H1 (cell line): ENCODE measurements at regions not wholly inside any gene's neighbourhood (a gene's known extent, or its start where the extent isn't known, plus 50 kb on each side); places are given as distances from the start of the nearest gene placed in this dataset.

ENCODE experiments used
- CTCF ChIA-PET: fragments of 300-600 bp; sonication (Branson Sonifier 250); formaldehyde crosslinking; loops from one replicate; lab custom pipeline; 2021; ENCODE audit not compliant: partially characterized antibody; lab: Charles Lee
- POLR2A ChIA-PET: fragments of 300-600 bp; sonication (Branson Sonifier 250); formaldehyde crosslinking; loops from one replicate; lab custom pipeline; 2021; ENCODE audit warnings: inconsistent platforms; ENCODE audit not compliant: partially characterized antibody; lab: Charles Lee
- DNase-seq, 2 experiments: peaks; one replicate each; pipeline versions ENCODE4 v3.0.0 to v3.0.0-alpha.2; 2010 to 2022; ENCODE audit warnings: low spot score in 2 of 2, low read depth in 1 of 2, mixed read lengths in 1 of 2
- FAIRE-seq: peaks from 2 replicates; lab custom pipeline; 2011; peaks lifted over from hg19 to GRCh38; lab: Jason Lieb, UNC
- H2AFZ ChIP-seq: 2 replicates; pipeline ENCODE4 v1.8.1; 2012; ENCODE audit warnings: low read length, inconsistent platforms
- H2AK5ac ChIP-seq: 2 replicates; pipeline ENCODE4 v1.6.1; 2013; ENCODE audit warnings: low read depth, low read length
- H2BK120ac ChIP-seq: replicated peaks from 2 replicates; pipeline ENCODE3; 2013; ENCODE audit warnings: low read depth, low read length, inconsistent platforms
- H2BK12ac ChIP-seq: 2 replicates; pipeline ENCODE4 v1.6.1; 2013; ENCODE audit warnings: low read depth, low read length
- H2BK15ac ChIP-seq: 2 replicates; pipeline ENCODE4 v1.6.1; 2013; ENCODE audit warnings: low read length
- H2BK20ac ChIP-seq: 2 replicates; pipeline ENCODE4 v1.6.1; 2013; ENCODE audit warnings: low read length
- H2BK5ac ChIP-seq: 2 replicates; pipeline ENCODE4 v1.6.1; 2013; ENCODE audit warnings: low read depth, low read length
- H3K14ac ChIP-seq: 2 replicates; pipeline ENCODE4 v1.6.1; 2013; ENCODE audit warnings: inconsistent platforms; ENCODE audit not compliant: insufficient read length
- H3K18ac ChIP-seq: 2 replicates; pipeline ENCODE4 v1.6.1; 2013; ENCODE audit warnings: low read length; ENCODE audit errors: extremely low read depth
- H3K23ac ChIP-seq: 2 replicates; pipeline ENCODE4 v1.6.1; 2013; ENCODE audit warnings: inconsistent platforms; ENCODE audit not compliant: insufficient read length
- H3K23me2 ChIP-seq: 2 replicates; pipeline ENCODE4 v1.6.1; 2013; ENCODE audit warnings: low read depth, low read length
- H3K27ac ChIP-seq: 2 replicates; pipeline ENCODE4 v1.6.1; 2011; ENCODE audit warnings: low read depth, low read length, inconsistent platforms
- H3K27me3 ChIP-seq, 4 experiments: replicated peaks in 1 of 4; 1 replicate in 1 of 4; 2 replicates in 3 of 4; pipeline versions ENCODE4 v1.6.1 to v1.8.1; 2011 to 2013; ENCODE audit warnings: low read length in 3 of 4, mild to moderate bottlenecking in 3 of 4, inconsistent platforms in 2 of 4, mixed read lengths in 2 of 4, moderate library complexity in 1 of 4; ENCODE audit not compliant: control insufficient read depth in 3 of 4, insufficient read depth in 3 of 4; ENCODE audit errors: extremely low read depth in 1 of 4
- H3K36me3 ChIP-seq, 4 experiments: 2 replicates each; pipeline versions ENCODE4 v1.6.1 to v1.8.1; 2011 to 2013; ENCODE audit warnings: mild to moderate bottlenecking in 4 of 4, low read length in 3 of 4, moderate library complexity in 2 of 4, control low read depth in 1 of 4, inconsistent platforms in 1 of 4; ENCODE audit not compliant: insufficient read depth in 4 of 4, control insufficient read depth in 2 of 4
- H3K4ac ChIP-seq: replicated peaks from 2 replicates; pipeline ENCODE3; 2013; ENCODE audit warnings: low read length, low read depth, mixed read lengths, inconsistent platforms; ENCODE audit not compliant: insufficient read length
- H3K4me1 ChIP-seq, 4 experiments: replicated peaks in 1 of 4; 1 replicate in 1 of 4; 2 replicates in 3 of 4; pipeline versions ENCODE4 v1.6.1 to v1.8.1; 2011 to 2013; ENCODE audit warnings: low read length in 3 of 4, inconsistent platforms in 2 of 4, mixed read lengths in 1 of 4; ENCODE audit not compliant: insufficient read depth in 4 of 4, control insufficient read depth in 3 of 4
- H3K4me2 ChIP-seq, 2 experiments: 2 replicates each; pipeline versions ENCODE4 v1.6.1 to v1.8.1; 2011 to 2013; ENCODE audit warnings: low read depth in 2 of 2, low read length in 2 of 2, control low read depth in 1 of 2, inconsistent platforms in 1 of 2, mild to moderate bottlenecking in 1 of 2; ENCODE audit not compliant: insufficient read depth in 1 of 2
- H3K4me3 ChIP-seq, 4 experiments: fragments of 200-600, 300-600 bp in 1 of 4; sonication (generic), shearing (Covaris generic), sonication (Bioruptor Twin) in 1 of 4; 2 replicates each; pipeline versions ENCODE4 v1.5.1 to v1.8.1; 2011 to 2016; ENCODE audit warnings: low read length in 4 of 4, low read depth in 3 of 4, control low read depth in 2 of 4, inconsistent platforms in 2 of 4, mild to moderate bottlenecking in 2 of 4, mixed read lengths in 1 of 4, moderate library complexity in 1 of 4; ENCODE audit not compliant: insufficient read depth in 2 of 4; ENCODE audit errors: extremely low read depth in 1 of 4
- H3K56ac ChIP-seq: replicated peaks from 2 replicates; pipeline ENCODE3; 2013; ENCODE audit warnings: low read depth, mild to moderate bottlenecking, mixed read lengths, low read length, inconsistent platforms; ENCODE audit not compliant: insufficient read length
- H3K79me1 ChIP-seq: 2 replicates; pipeline ENCODE4 v1.6.1; 2013; ENCODE audit warnings: low read depth, low read length, control low read depth
- H3K79me2 ChIP-seq, 2 experiments: 2 replicates each; pipeline versions ENCODE4 v1.6.1 to v1.8.1; 2012 to 2013; ENCODE audit warnings: low read length in 2 of 2, mild to moderate bottlenecking in 2 of 2, inconsistent platforms in 1 of 2; ENCODE audit not compliant: insufficient read depth in 2 of 2, control insufficient read depth in 1 of 2
- H3K9ac ChIP-seq, 4 experiments: replicated peaks in 1 of 4; 1 replicate in 1 of 4; 2 replicates in 3 of 4; pipeline versions ENCODE4 v1.6.1 to v1.8.1; 2011 to 2013; ENCODE audit warnings: low read depth in 3 of 4, low read length in 3 of 4, control low read depth in 2 of 4, mild to moderate bottlenecking in 2 of 4, moderate library complexity in 2 of 4, inconsistent platforms in 1 of 4; ENCODE audit errors: extremely low read depth in 1 of 4
- H3K9me3 ChIP-seq, 2 experiments: 2 replicates each; pipeline versions ENCODE4 v1.6.1 to v1.8.1; 2012 to 2013; ENCODE audit warnings: mild to moderate bottlenecking in 2 of 2, moderate library complexity in 2 of 2, control low read depth in 1 of 2, inconsistent platforms in 1 of 2, low read depth in 1 of 2, low read length in 1 of 2, mixed read lengths in 1 of 2; ENCODE audit not compliant: insufficient read depth in 2 of 2
- H4K20me1 ChIP-seq, 2 experiments: replicated peaks in 1 of 2; 2 replicates each; pipeline versions ENCODE3 to v1.8.1; 2011 to 2013; ENCODE audit warnings: inconsistent platforms in 2 of 2, low read length in 2 of 2, mild to moderate bottlenecking in 1 of 2; ENCODE audit not compliant: insufficient read depth in 2 of 2, control insufficient read depth in 1 of 2
- H4K5ac ChIP-seq: 2 replicates; pipeline ENCODE4 v1.6.1; 2013; ENCODE audit warnings: low read length, low read depth, mixed read lengths, inconsistent platforms; ENCODE audit not compliant: insufficient read length
- H4K8ac ChIP-seq: 2 replicates; pipeline ENCODE4 v1.8.0; 2013; ENCODE audit warnings: mild to moderate bottlenecking, moderate library complexity, low read length, inconsistent platforms; ENCODE audit not compliant: insufficient read depth; ENCODE audit errors: extremely low read depth
- H4K91ac ChIP-seq: replicated peaks from 2 replicates; pipeline ENCODE3; 2013; ENCODE audit warnings: low read length, mixed read lengths, inconsistent platforms; ENCODE audit not compliant: insufficient read length
- ASH2L ChIP-seq: fragments of 200-600, 300-600 bp; sonication (generic); IDR thresholded peaks from one replicate; pipeline ENCODE4 v1.7.1; 2017; ENCODE audit warnings: low read length
- ATF3 ChIP-seq: IDR thresholded peaks from 2 replicates; pipeline ENCODE4 v1.6.1; 2011; ENCODE audit warnings: low read depth, mild to moderate bottlenecking, low read length; ENCODE audit not compliant: insufficient read depth
- CBX5 ChIP-seq: fragments of 300-800, 300-1000 bp; sonication (generic); IDR thresholded peaks from 2 replicates; pipeline ENCODE4 v1.7.1; 2016; ENCODE audit warnings: antibody characterized with exemption, low read length, low read depth
- EGR1 ChIP-seq: IDR thresholded peaks from 2 replicates; pipeline ENCODE4 v1.6.1; 2011; ENCODE audit warnings: low read depth, low read length, borderline replicate concordance
- EP300 ChIP-seq, 2 experiments: IDR thresholded peaks; 1 replicate in 1 of 2; 2 replicates in 1 of 2; pipeline ENCODE4 v1.6.1; 2011 to 2012; ENCODE audit warnings: low read depth in 2 of 2, low read length in 2 of 2, mild to moderate bottlenecking in 2 of 2, borderline replicate concordance in 1 of 2, inconsistent platforms in 1 of 2, moderate library complexity in 1 of 2
- KDM5A ChIP-seq: fragments of 200-600 bp; IDR thresholded peaks from 2 replicates; pipeline ENCODE4 v1.7.1; 2012; ENCODE audit warnings: mild to moderate bottlenecking, low read length, inconsistent platforms, mixed read lengths
- NRF1 ChIP-seq: IDR thresholded peaks from 2 replicates; pipeline ENCODE4 v1.6.1; 2011; ENCODE audit warnings: mild to moderate bottlenecking, low read depth, low read length, improper control_type of control experiment
- POLR2AphosphoS5 ChIP-seq: IDR thresholded peaks from 2 replicates; pipeline ENCODE4 v1.6.1; 2011; ENCODE audit warnings: low read depth, low read length
- RXRA ChIP-seq: IDR thresholded peaks from 2 replicates; pipeline ENCODE4 v1.6.1; 2011; ENCODE audit warnings: low read depth, mild to moderate bottlenecking, low read length, moderate library complexity; ENCODE audit not compliant: insufficient read depth
- SIRT6 ChIP-seq: IDR thresholded peaks from one replicate; pipeline ENCODE4 v1.7.1; 2012; ENCODE audit warnings: low read length, inconsistent platforms
- TEAD4 ChIP-seq: IDR thresholded peaks from 2 replicates; pipeline ENCODE4 v1.6.1; 2012; ENCODE audit warnings: low read depth, low read length, inconsistent platforms, mixed read lengths
- WGBS, 2 experiments: shearing (Covaris generic) in 1 of 2; methylation state at CpG; one replicate each; pipeline versions ENCODE4 v1.1.6 to v1.1.7; 2013 to 2015; ENCODE audit warnings: low lambda C conversion rate in 2 of 2, mixed read lengths in 2 of 2, inconsistent platforms in 1 of 2, low coverage in 1 of 2, missing lambda C conversion rate in 1 of 2; ENCODE audit not compliant: insufficient replicate concordance in 2 of 2, insufficient coverage in 1 of 2, insufficient read length in 1 of 2; ENCODE audit errors: extremely low coverage in 1 of 2, missing lambda C conversion rate in 1 of 2; 5-methylcytosine and 5-hydroxymethylcytosine counted together

DNA sequence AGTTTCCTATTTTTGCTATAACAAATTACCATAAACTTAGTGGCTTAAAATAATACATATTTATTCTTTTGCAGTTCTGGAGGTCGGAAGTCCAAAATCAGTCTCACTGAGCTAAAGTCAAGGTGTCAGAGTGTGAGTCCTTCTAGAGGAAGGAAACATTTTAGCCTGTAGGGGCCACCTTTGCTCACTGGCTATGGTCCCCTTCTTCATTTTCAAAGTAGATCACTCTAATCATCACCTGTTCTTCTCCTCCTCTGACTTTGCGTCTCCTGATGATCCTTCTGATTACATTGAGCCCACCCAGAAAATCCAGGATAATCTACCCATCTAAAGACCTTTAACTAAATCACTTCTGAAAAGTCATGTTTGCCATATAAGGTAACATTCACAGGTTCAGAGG is 534.4 kb upstream of the SALL1 start:
- H2BK20ac ChIP-seq: no peak overlapping the region
- H2BK5ac ChIP-seq: no peak overlapping the region
- FAIRE-seq: no peak
- no peaks in the 10 kb centered on the region for H3K23me2 ChIP-seq
- no peak overlapping the region for H2AK5ac ChIP-seq
- CTCF ChIA-PET: no interaction called here
- H3K27me3 ChIP-seq: 0 out of 7 replicates have a peak, but pooled peaks cover 0 to 3% (median 0%) of the 10 kb centered on the region in 4 experiments
- POLR2A ChIA-PET: no interaction called here
- H3K23ac ChIP-seq: no peak overlapping the region
- H3K9me3 ChIP-seq: peaks cover 0 to 3% of the 10 kb centered on the region in 2 experiments; a peak in 1 of 4 replicates
- no peak overlapping the region for H3K18ac ChIP-seq
- no peak overlapping the region for H4K5ac ChIP-seq
- no peak overlapping the region for H3K56ac ChIP-seq
- no peaks in the 10 kb centered on the region for H3K36me3 ChIP-seq
- no peak overlapping the region for H3K9ac ChIP-seq
- H3K79me2 ChIP-seq: no peaks in the 10 kb centered on the region
- no peak overlapping the region for H3K4me3 ChIP-seq
- no peak for DNase-seq
- no peak overlapping the region for H3K4ac ChIP-seq
- peaks cover 0 to 8% (median 3%) of the 10 kb centered on the region in 4 experiments; a peak in 4 of 7 replicates for H3K4me1 ChIP-seq
- no peak overlapping the region for H3K14ac ChIP-seq
- no peak overlapping the region for H3K4me2 ChIP-seq
- no peaks in the 10 kb centered on the region for H4K20me1 ChIP-seq
- no peak overlapping the region for H4K8ac ChIP-seq
- H2BK12ac ChIP-seq: no peak overlapping the region
- no peaks in the 10 kb centered on the region for H3K79me1 ChIP-seq
- no peak overlapping the region for H2BK120ac ChIP-seq
- no peak overlapping the region for H2AFZ ChIP-seq
- H2BK15ac ChIP-seq: no peak overlapping the region
- H3K27ac ChIP-seq: no peak overlapping the region
- no peak overlapping the region for H4K91ac ChIP-seq
- WGBS, 2 experiments: 97% methylated on average over 2 of the region's 2 CpGs; no CpG with 5 or more reads in 1 of the 2 experiments
- TF ChIP-seq CBX5: no peak
- TF ChIP-seq RXRA: no peak
- no peak for TF ChIP-seq POLR2AphosphoS5
- TF ChIP-seq SIRT6: no peak
- no peak for TF ChIP-seq KDM5A
- no peak for TF ChIP-seq EP300 (IDR thresholded peaks at IDR 0.05; ENCODE audit: borderline replicate concordance in 1 of 2, low read depth in 2 of 2, low read length in 2 of 2)
- TF ChIP-seq ASH2L: no peak
- no peak for TF ChIP-seq EGR1
- TF ChIP-seq TEAD4: no peak
- TF ChIP-seq ATF3: no peak
- no peak for TF ChIP-seq NRF1
